GM23248 (cell line): ENCODE measurements at regions not wholly inside any gene's neighbourhood (a gene's known extent, or its start where the extent isn't known, plus 50 kb on each side); places are given as distances from the start of the nearest gene placed in this dataset.

Experiments used
- EZH2 ChIP-seq: fragments of 200-600 bp; sonication (generic); IDR thresholded peaks from 2 replicates; pipeline ENCODE4 v1.6.1; 2018; ENCODE audit warnings: antibody characterized with exemption, mild to moderate bottlenecking; ENCODE audit not compliant: insufficient read depth, poor library complexity, severe bottlenecking
- EZH2phosphoT487 ChIP-seq: fragments of 200-600 bp; sonication (generic); IDR thresholded peaks from 2 replicates; pipeline ENCODE4 v1.6.1; 2018; ENCODE audit warnings: antibody characterized with exemption, moderate library complexity, mild to moderate bottlenecking, low read depth; ENCODE audit not compliant: insufficient read depth

DNA sequence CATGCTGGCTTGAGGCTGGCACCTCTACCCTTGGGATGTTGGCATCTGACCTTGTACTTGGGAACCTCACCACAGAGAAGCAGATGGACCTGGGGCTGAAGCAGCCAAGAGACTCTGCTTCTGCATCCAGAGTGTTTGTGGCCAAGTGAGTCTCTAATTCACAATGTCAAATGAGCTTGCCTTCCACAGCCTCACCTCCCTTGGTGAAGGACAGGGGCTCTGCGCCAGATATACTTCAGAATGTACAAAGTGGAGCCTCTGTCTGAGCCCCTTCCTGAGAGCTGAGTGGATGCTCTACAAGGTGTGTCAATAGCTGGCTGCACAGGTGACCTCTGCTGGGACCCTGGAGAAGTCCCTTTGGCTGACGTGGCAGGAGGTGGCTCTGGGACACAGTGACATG lies 508.9 kb downstream of the CDH26 start:
- TF ChIP-seq EZH2 (no peak), EZH2phosphoT487 (no peak)
